Trophoblast cell (in vitro differentiated cells and primary cell): ENCODE measurements at regions not wholly inside any gene's neighbourhood (a gene's known extent, or its start where the extent isn't known, plus 50 kb on each side); places are given as distances from the start of the nearest gene placed in this dataset.

ENCODE experiments used
- DNase-seq, 2 donors: peaks; one replicate each; pipeline ENCODE4 v3.0.0-alpha.2; 2016
- H2AFZ ChIP-seq: 2 replicates; pipeline ENCODE4 v1.6.1; 2013; ENCODE audit warnings: low read length, moderate library complexity, mild to moderate bottlenecking; ENCODE audit not compliant: insufficient read depth, poor library complexity
- H2AK5ac ChIP-seq: 2 replicates; pipeline ENCODE4 v1.6.1; 2013; ENCODE audit warnings: mild to moderate bottlenecking, low read length
- H2BK120ac ChIP-seq: 2 replicates; pipeline ENCODE4 v1.6.1; 2013; ENCODE audit warnings: low read length, mild to moderate bottlenecking, moderate library complexity; ENCODE audit not compliant: insufficient read depth, poor library complexity
- H2BK12ac ChIP-seq: 2 replicates; pipeline ENCODE4 v1.6.1; 2013; ENCODE audit warnings: mild to moderate bottlenecking, low read length, moderate library complexity
- H2BK5ac ChIP-seq: 2 replicates; pipeline ENCODE4 v1.6.1; 2013; ENCODE audit warnings: low read length, low read depth, moderate library complexity, mild to moderate bottlenecking; ENCODE audit not compliant: poor library complexity
- H3K14ac ChIP-seq: 2 replicates; pipeline ENCODE4 v1.6.1; 2013; ENCODE audit warnings: mild to moderate bottlenecking, low read length
- H3K18ac ChIP-seq: 2 replicates; pipeline ENCODE4 v1.6.1; 2013; ENCODE audit warnings: mild to moderate bottlenecking, low read length
- H3K23ac ChIP-seq: 2 replicates; pipeline ENCODE4 v1.6.1; 2013; ENCODE audit warnings: low read length
- H3K27ac ChIP-seq: 2 replicates; pipeline ENCODE4 v1.5.1; 2013; ENCODE audit warnings: low read depth, mild to moderate bottlenecking, inconsistent platforms, low read length, moderate library complexity
- H3K27me3 ChIP-seq: 2 replicates; pipeline ENCODE4 v1.6.1; 2013; ENCODE audit warnings: inconsistent platforms, mild to moderate bottlenecking, low read length, moderate library complexity; ENCODE audit not compliant: insufficient read depth
- H3K36me3 ChIP-seq, 2 experiments: 1 replicate in 1 of 2; 2 replicates in 1 of 2; pipeline ENCODE4 v1.6.1; 2013; ENCODE audit warnings: low read length in 2 of 2, mild to moderate bottlenecking in 2 of 2, moderate library complexity in 1 of 2; ENCODE audit not compliant: insufficient read depth in 2 of 2, control insufficient read depth in 1 of 2
- H3K4ac ChIP-seq: 2 replicates; pipeline ENCODE4 v1.6.1; 2013; ENCODE audit warnings: low read depth, mild to moderate bottlenecking, low read length, moderate library complexity
- H3K4me1 ChIP-seq, 2 experiments: 1 replicate in 1 of 2; 2 replicates in 1 of 2; pipeline ENCODE4 v1.6.1; 2013; ENCODE audit warnings: low read length in 2 of 2, mild to moderate bottlenecking in 2 of 2, moderate library complexity in 1 of 2; ENCODE audit not compliant: insufficient read depth in 2 of 2, control insufficient read depth in 1 of 2
- H3K4me2 ChIP-seq: 2 replicates; pipeline ENCODE4 v1.6.1; 2013; ENCODE audit warnings: inconsistent platforms, mild to moderate bottlenecking, low read length, moderate library complexity
- H3K4me3 ChIP-seq: 2 replicates; pipeline ENCODE4 v1.5.1; 2013; ENCODE audit warnings: mild to moderate bottlenecking, low read depth, low read length, inconsistent platforms
- H3K79me1 ChIP-seq: one replicate; pipeline ENCODE4 v1.6.1; 2013; ENCODE audit warnings: low read length
- H3K79me2 ChIP-seq: 2 replicates; pipeline ENCODE4 v1.6.1; 2013; ENCODE audit warnings: low read length, mild to moderate bottlenecking; ENCODE audit not compliant: control insufficient read depth, insufficient read depth, poor library complexity
- H3K9ac ChIP-seq: 2 replicates; pipeline ENCODE4 v1.6.1; 2013; ENCODE audit warnings: mild to moderate bottlenecking, low read length
- H3K9me3 ChIP-seq: 2 replicates; pipeline ENCODE4 v1.6.1; 2013; ENCODE audit warnings: low read depth, mild to moderate bottlenecking, control low read depth, inconsistent platforms, low read length; ENCODE audit not compliant: insufficient read depth
- H4K12ac ChIP-seq: 2 replicates; pipeline ENCODE4 v1.6.1; 2013; ENCODE audit warnings: low read depth, mild to moderate bottlenecking, low read length, moderate library complexity
- H4K8ac ChIP-seq: 2 replicates; pipeline ENCODE4 v1.6.1; 2013; ENCODE audit warnings: low read depth, mild to moderate bottlenecking, low read length, moderate library complexity
- H4K91ac ChIP-seq: one replicate; pipeline ENCODE4 v1.6.1; 2013; ENCODE audit warnings: low read depth, mild to moderate bottlenecking, low read length, moderate library complexity
- WGBS: extraction: QIAGEN DNeasy Blood & Tissue Kit; methylation state at CpG from one replicate; pipeline ENCODE4 v1.1.7; 2013; ENCODE audit warnings: missing lambda C conversion rate; ENCODE audit not compliant: insufficient read length, insufficient coverage; ENCODE audit errors: extremely low coverage; 5-methylcytosine and 5-hydroxymethylcytosine counted together

DNA sequence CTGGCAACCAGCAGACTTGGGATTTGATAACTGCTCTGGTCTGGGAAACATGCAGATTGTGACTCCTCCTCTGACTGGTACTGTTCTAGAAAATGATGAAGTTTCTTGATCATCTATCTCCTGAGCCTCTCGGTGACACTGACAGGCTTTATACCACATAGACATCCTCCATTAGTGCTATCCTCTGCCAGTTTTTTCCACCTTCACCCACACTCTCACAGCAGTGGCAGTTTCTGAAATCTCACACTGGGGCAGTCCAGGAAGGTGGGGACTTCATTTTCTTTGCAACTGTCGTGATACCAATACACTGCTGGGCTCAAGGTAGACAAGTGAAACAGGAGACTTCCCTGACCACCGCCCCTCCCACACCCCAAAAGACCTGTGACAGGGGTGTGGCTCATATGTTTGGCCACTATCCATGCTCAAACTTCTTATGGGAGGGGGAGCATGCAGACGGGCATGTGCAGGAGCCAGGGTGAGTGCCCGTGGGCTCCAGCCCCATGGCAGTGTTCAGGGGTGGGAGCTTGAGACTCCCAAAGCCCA lies 66.3 kb upstream of the RMDN2 start:
- H2AK5ac ChIP-seq: no peak overlapping the region
- H2BK12ac ChIP-seq: peak overlapping the region; percentile 44
- H2BK120ac ChIP-seq: no peak overlapping the region
- no peak overlapping the region for H2AFZ ChIP-seq
- H3K79me2 ChIP-seq: no peaks in the 10 kb centered on the region
- H3K79me1 ChIP-seq: no peaks in the 10 kb centered on the region
- DNase-seq: no peak
- no peak overlapping the region for H2BK5ac ChIP-seq
- H3K14ac ChIP-seq: no peak overlapping the region
- no peak overlapping the region for H3K4me3 ChIP-seq
- H3K27ac ChIP-seq: no peak overlapping the region
- H3K9ac ChIP-seq: no peak overlapping the region
- WGBS: no CpG with 5 or more reads among the region's 5 CpGs
- no peaks in the 10 kb centered on the region for H3K36me3 ChIP-seq
- H3K27me3 ChIP-seq: no peaks in the 10 kb centered on the region
- H3K18ac ChIP-seq: no peak overlapping the region
- H3K9me3 ChIP-seq: peaks cover 12% of the 10 kb centered on the region
- H3K4ac ChIP-seq: no peak overlapping the region
- H3K4me1 ChIP-seq: peaks cover 2 to 11% of the 10 kb centered on the region in 2 experiments
- H4K91ac ChIP-seq: peak overlapping the region; percentile 17
- H3K23ac ChIP-seq: no peak overlapping the region
- H4K12ac ChIP-seq: peak overlapping the region; percentile 63
- no peak overlapping the region for H4K8ac ChIP-seq
- H3K4me2 ChIP-seq: no peak overlapping the region

- Histone ChIP-seq H3K23ac (no peak overlapping the region), H3K4ac (no peak overlapping the region), H3K27me3 (no peaks in the 10 kb centered on the region), H2BK12ac (no peak overlapping the region), H4K8ac (no peak overlapping the region), H3K4me1 (peaks cover 2 to 7% of the 10 kb centered on the region in 2 experiments), H3K9me3 (peaks cover 12% of the 10 kb centered on the region), H2AFZ (no peak overlapping the region), H4K12ac (no peak overlapping the region), H3K4me3 (no peak overlapping the region), H3K79me2 (no peaks in the 10 kb centered on the region), H4K91ac (no peak overlapping the region), H3K18ac (no peak overlapping the region), H2BK5ac (no peak overlapping the region), H3K9ac (no peak overlapping the region), H3K4me2 (no peak overlapping the region), H3K27ac (no peak overlapping the region), H2AK5ac (no peak overlapping the region), H2BK120ac (no peak overlapping the region), H3K36me3 (no peaks in the 10 kb centered on the region), H3K79me1 (no peaks in the 10 kb centered on the region), H3K14ac (no peak overlapping the region)
- DNase-seq: no peak
- no CpG with 5 or more reads among the region's 5 CpGs for WGBS
Measured at GRCh38 chr2:37862620-37863019, 62.5 kb upstream of the RMDN2 start.

- Histone ChIP-seq H2BK12ac (no peak overlapping the region), H3K23ac (no peak overlapping the region), H3K27ac (no peak overlapping the region), H2AFZ (no peak overlapping the region), H2BK120ac (no peak overlapping the region), H3K4me1 (peaks cover 0 to 1% of the 10 kb centered on the region in 2 experiments), H3K9me3 (peaks cover 7% of the 10 kb centered on the region), H3K79me2 (no peaks in the 10 kb centered on the region), H4K12ac (no peak overlapping the region), H2AK5ac (no peak overlapping the region), H3K18ac (no peak overlapping the region), H3K27me3 (no peaks in the 10 kb centered on the region), H2BK5ac (no peak overlapping the region), H4K91ac (no peak overlapping the region), H3K9ac (no peak overlapping the region), H3K36me3 (no peaks in the 10 kb centered on the region), H3K79me1 (no peaks in the 10 kb centered on the region), H3K4me3 (no peak overlapping the region), H3K14ac (no peak overlapping the region), H3K4ac (no peak overlapping the region), H3K4me2 (no peak overlapping the region), H4K8ac (no peak overlapping the region)
- no CpG with 5 or more reads among the region's 2 CpGs for WGBS
- no peak for DNase-seq
Measured at GRCh38 chr2:37864217-37864616, 60.9 kb upstream of the RMDN2 start.

GRCh38 chr2:37865640-37866039 lies 59.4 kb upstream of the RMDN2 start:
- WGBS: no CpG with 5 or more reads among the region's 5 CpGs
- no peaks in the 10 kb centered on the region for H3K79me2 ChIP-seq
- H3K79me1 ChIP-seq: peaks cover 6% of the 10 kb centered on the region
- H3K4me3 ChIP-seq: no peak overlapping the region
- no peak overlapping the region for H3K4me2 ChIP-seq
- peaks cover 4% of the 10 kb centered on the region for H3K9me3 ChIP-seq
- H3K4ac ChIP-seq: no peak overlapping the region
- H2BK120ac ChIP-seq: no peak overlapping the region
- no peak overlapping the region for H3K23ac ChIP-seq
- no peak overlapping the region for H3K9ac ChIP-seq
- H3K18ac ChIP-seq: no peak overlapping the region
- H2BK5ac ChIP-seq: no peak overlapping the region
- no peaks in the 10 kb centered on the region for H3K36me3 ChIP-seq
- H3K27ac ChIP-seq: no peak overlapping the region
- no peak overlapping the region for H4K8ac ChIP-seq
- peaks cover 5 to 10% of the 10 kb centered on the region in 2 experiments for H3K4me1 ChIP-seq
- no peak overlapping the region for H2AFZ ChIP-seq
- no peak overlapping the region for H2BK12ac ChIP-seq
- no peak overlapping the region for H3K14ac ChIP-seq
- H4K91ac ChIP-seq: no peak overlapping the region
- no peaks in the 10 kb centered on the region for H3K27me3 ChIP-seq
- H2AK5ac ChIP-seq: no peak overlapping the region
- H4K12ac ChIP-seq: no peak overlapping the region
- DNase-seq: no peak
